H1 (cell line): ENCODE measurements at regions not wholly inside any gene's neighbourhood (a gene's known extent, or its start where the extent isn't known, plus 50 kb on each side); places are given as distances from the start of the nearest gene placed in this dataset. TPM values are rescaled to one million over a fixed set of nuclear protein-coding genes. Genes with fewer than 3 reads are reported as not detected.

ENCODE experiments used
- small RNA-seq: library from polyadenylated mRNA; stranded (forward); fragments of <200 nt; extraction: miRNeasy Mini kit (QIAGEN cat#:217004); gene quantifications from one replicate; pipeline ENCODE3, GENCODE V24; 2013; ENCODE audit not compliant: insufficient read depth

Small RNAs in the stretch of these regions (small RNA-seq; reads per million reads assigned to genes)
- not detected for gene CD24P4
- not detected for gene MTCYBP2
- gene RNU6-255P: not detected
